Endothelial cell of umbilical vein (primary cell): ENCODE measurements at regions not wholly inside any gene's neighbourhood (a gene's known extent, or its start where the extent isn't known, plus 50 kb on each side); places are given as distances from the start of the nearest gene placed in this dataset.

Experiments used
- BruUV-seq: library from RNA; stranded (reverse); fragments of 400-500 nt; replicated peaks from 2 replicates; lab custom pipeline; 2021; lab: Mats Ljungman, UMichigan
- CTCF ChIA-PET: fragments of 300-600, 350-600 bp; sonication (Branson Sonifier 250); formaldehyde crosslinking; loops from one replicate; lab custom pipeline; 2021; ENCODE audit warnings: antibody characterized with exemption, inconsistent platforms; lab: Charles Lee
- POLR2A ChIA-PET: fragments of 300-600, 350-600 bp; sonication (Branson Sonifier 250); formaldehyde crosslinking; loops from one replicate; lab custom pipeline; 2021; ENCODE audit warnings: antibody characterized with exemption, inconsistent platforms; lab: Charles Lee
- DNase-seq: peaks from one replicate; pipeline ENCODE4 v3.0.0-alpha.2; 2011; ENCODE audit warnings: low read depth, low spot score
- FAIRE-seq: peaks from 2 replicates; lab custom pipeline; 2011; peaks lifted over from hg19 to GRCh38; lab: Jason Lieb, UNC
- H2AFZ ChIP-seq: 2 replicates; pipeline ENCODE4 v1.6.0; 2012; ENCODE audit warnings: low read depth, low read length, control low read depth, inconsistent platforms
- H3K27ac ChIP-seq: 2 replicates; pipeline ENCODE4 v1.5.1; 2011; ENCODE audit warnings: low read depth, mild to moderate bottlenecking, control low read depth, low read length, moderate library complexity; ENCODE audit not compliant: insufficient read depth
- H3K27me3 ChIP-seq, 2 experiments: 2 replicates each; pipeline versions ENCODE4 v1.6.0 to v1.6.1; 2011; ENCODE audit warnings: low read length in 2 of 2, mixed read lengths in 1 of 2; ENCODE audit not compliant: control insufficient read depth in 2 of 2, insufficient read depth in 2 of 2
- H3K36me3 ChIP-seq, 2 experiments: 2 replicates in 1 of 2; 3 replicates in 1 of 2; pipeline ENCODE4 v1.5.1; 2011; ENCODE audit warnings: low read length in 2 of 2, mild to moderate bottlenecking in 1 of 2, moderate library complexity in 1 of 2; ENCODE audit not compliant: control insufficient read depth in 2 of 2, insufficient read depth in 2 of 2; ENCODE audit errors: extremely low read depth in 1 of 2
- H3K4me1 ChIP-seq: 3 replicates; pipeline ENCODE4 v1.5.1; 2011; ENCODE audit warnings: mild to moderate bottlenecking, low read length; ENCODE audit not compliant: control insufficient read depth, insufficient read depth; ENCODE audit errors: extremely low read depth
- H3K4me2 ChIP-seq: 2 replicates; pipeline ENCODE4 v1.6.1; 2011; ENCODE audit warnings: low read length, control low read depth, mixed read lengths; ENCODE audit not compliant: insufficient read depth
- H3K4me3 ChIP-seq, 3 experiments: fragments of 200-600 bp in 1 of 3; sonication (generic), shearing (Covaris generic) in 1 of 3; replicated peaks in 1 of 3; 2 replicates each; pipeline ENCODE4 v1.5.1; 2011 to 2016; ENCODE audit warnings: control low read depth in 3 of 3, low read length in 3 of 3, mild to moderate bottlenecking in 2 of 3, inconsistent platforms in 1 of 3, low read depth in 1 of 3, moderate library complexity in 1 of 3; ENCODE audit not compliant: insufficient read depth in 1 of 3
- H3K79me2 ChIP-seq: 2 replicates; pipeline ENCODE4 v1.6.0; 2012; ENCODE audit warnings: low read length, inconsistent platforms; ENCODE audit not compliant: control insufficient read depth, insufficient read depth
- H3K9ac ChIP-seq: replicated peaks from 2 replicates; pipeline ENCODE3; 2011; ENCODE audit warnings: low read length, control low read depth; ENCODE audit not compliant: insufficient read depth; ENCODE audit errors: extremely low read depth
- H3K9me1 ChIP-seq: replicated peaks from 3 replicates; pipeline ENCODE4 v1.6.0; 2011; ENCODE audit warnings: mild to moderate bottlenecking, low read length; ENCODE audit not compliant: control insufficient read depth, insufficient read depth; ENCODE audit errors: extremely low read depth
- H3K9me3 ChIP-seq: replicated peaks from 2 replicates; pipeline ENCODE4 v1.5.1; 2012; ENCODE audit warnings: low read length, inconsistent platforms; ENCODE audit not compliant: control insufficient read depth, insufficient read depth
- H4K20me1 ChIP-seq: replicated peaks from 2 replicates; pipeline ENCODE3; 2011; ENCODE audit warnings: mild to moderate bottlenecking, low read length; ENCODE audit not compliant: control insufficient read depth, insufficient read depth; ENCODE audit errors: extremely low read depth
- EZH2 ChIP-seq: IDR thresholded peaks from 2 replicates; pipeline ENCODE4 v1.6.1; 2012; ENCODE audit warnings: borderline replicate concordance, low read depth, mild to moderate bottlenecking, moderate library complexity, low read length, inconsistent platforms; ENCODE audit not compliant: severe bottlenecking
- FOS ChIP-seq: IDR thresholded peaks from 2 replicates; pipeline ENCODE4 v1.6.1; 2011; ENCODE audit warnings: mild to moderate bottlenecking, low read length, moderate library complexity, borderline replicate concordance; ENCODE audit not compliant: insufficient read depth
- GATA2 ChIP-seq: IDR thresholded peaks from 2 replicates; pipeline ENCODE4 v1.7.0; 2011; ENCODE audit warnings: low read depth, mild to moderate bottlenecking, moderate library complexity, mixed read lengths, low read length; ENCODE audit not compliant: insufficient read length, insufficient read depth
- JUN ChIP-seq: IDR thresholded peaks from 2 replicates; pipeline ENCODE4 v1.6.1; 2011; ENCODE audit warnings: borderline replicate concordance, low read depth; ENCODE audit not compliant: insufficient read length, insufficient read depth
- MYC ChIP-seq: IDR thresholded peaks from one replicate; pipeline ENCODE4 v1.6.1; 2011; ENCODE audit warnings: mild to moderate bottlenecking, low read depth, low read length
- POLR2A ChIP-seq: IDR thresholded peaks from 2 replicates; pipeline ENCODE4 v1.6.1; 2012; ENCODE audit warnings: low read depth, mild to moderate bottlenecking, control low read depth, low read length
- POLR2AphosphoS5 ChIP-seq: IDR thresholded peaks from 2 replicates; pipeline ENCODE4 v1.6.1; 2012; ENCODE audit warnings: low read depth, mild to moderate bottlenecking, control low read depth, low read length, moderate library complexity; ENCODE audit not compliant: insufficient read depth
- dilution Hi-C: fragments of 300-500 bp; cut with MboI; formaldehyde crosslinking; loops from one replicate; pipeline ENCODE4 v1.15.0; 2019; ENCODE audit warnings: low sequenced_read_pairs; ENCODE audit not compliant: extremely low pct_ligation_motif_present
- intact Hi-C: fragments of 100-400 bp; cut with micrococcal nuclease; formaldehyde crosslinking; loops from one replicate; pipeline ENCODE4 v1.10.0; 2022
- TF ChIP-seq, protein P1 (sequence below), 2 donors: IDR thresholded peaks; 1 replicate in 1 of 2; 2 replicates in 1 of 2; pipeline ENCODE4 v1.5.1; 2011; ENCODE audit warnings: low read length in 2 of 2, mild to moderate bottlenecking in 2 of 2, moderate library complexity in 2 of 2, control low read depth in 1 of 2, inconsistent platforms in 1 of 2, low read depth in 1 of 2; ENCODE audit not compliant: insufficient read depth in 1 of 2; ENCODE audit errors: extremely low read depth in 1 of 2
- TF ChIP-seq, protein P2 (sequence below): IDR thresholded peaks from 2 replicates; pipeline ENCODE4 v1.6.1; 2011; ENCODE audit not compliant: insufficient read depth, insufficient read length

GRCh38 chrX:42941671-42942070 is 163.7 kb upstream of the PPP1R2C start:
- ChIA-PET CTCF (no interaction called here), POLR2A (no interaction called here)
- Histone ChIP-seq H3K4me3 (no peak overlapping the region), H3K27ac (no peak overlapping the region), H3K4me1 (peaks cover under 1% of the 10 kb centered on the region), H3K79me2 (no peaks in the 10 kb centered on the region), H3K9me3 (no peaks in the 10 kb centered on the region), H3K9ac (no peak overlapping the region), H3K9me1 (no peaks in the 10 kb centered on the region), H3K4me2 (no peak overlapping the region), H4K20me1 (no peaks in the 10 kb centered on the region), H2AFZ (no peak overlapping the region), H3K36me3 (no peaks in the 10 kb centered on the region), H3K27me3 (no peaks in the 10 kb centered on the region)
- no peak for DNase-seq
- dilution Hi-C loops: no loop called here
- no TSS peak for BruUV-seq
- TF ChIP-seq POLR2AphosphoS5 (no peak), FOS (no peak), JUN (no peak), GATA2 (no peak), MYC (no peak), EZH2 (no peak), POLR2A (no peak)
- TF ChIP-seq, protein P1, sequence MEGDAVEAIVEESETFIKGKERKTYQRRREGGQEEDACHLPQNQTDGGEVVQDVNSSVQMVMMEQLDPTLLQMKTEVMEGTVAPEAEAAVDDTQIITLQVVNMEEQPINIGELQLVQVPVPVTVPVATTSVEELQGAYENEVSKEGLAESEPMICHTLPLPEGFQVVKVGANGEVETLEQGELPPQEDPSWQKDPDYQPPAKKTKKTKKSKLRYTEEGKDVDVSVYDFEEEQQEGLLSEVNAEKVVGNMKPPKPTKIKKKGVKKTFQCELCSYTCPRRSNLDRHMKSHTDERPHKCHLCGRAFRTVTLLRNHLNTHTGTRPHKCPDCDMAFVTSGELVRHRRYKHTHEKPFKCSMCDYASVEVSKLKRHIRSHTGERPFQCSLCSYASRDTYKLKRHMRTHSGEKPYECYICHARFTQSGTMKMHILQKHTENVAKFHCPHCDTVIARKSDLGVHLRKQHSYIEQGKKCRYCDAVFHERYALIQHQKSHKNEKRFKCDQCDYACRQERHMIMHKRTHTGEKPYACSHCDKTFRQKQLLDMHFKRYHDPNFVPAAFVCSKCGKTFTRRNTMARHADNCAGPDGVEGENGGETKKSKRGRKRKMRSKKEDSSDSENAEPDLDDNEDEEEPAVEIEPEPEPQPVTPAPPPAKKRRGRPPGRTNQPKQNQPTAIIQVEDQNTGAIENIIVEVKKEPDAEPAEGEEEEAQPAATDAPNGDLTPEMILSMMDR (IDR thresholded peaks at IDR 0.05; ENCODE audit: extremely low read depth in 1 of 2, insufficient read depth in 1 of 2, low read depth in 1 of 2, low read length in 2 of 2): no peak
- TF ChIP-seq, protein P2, sequence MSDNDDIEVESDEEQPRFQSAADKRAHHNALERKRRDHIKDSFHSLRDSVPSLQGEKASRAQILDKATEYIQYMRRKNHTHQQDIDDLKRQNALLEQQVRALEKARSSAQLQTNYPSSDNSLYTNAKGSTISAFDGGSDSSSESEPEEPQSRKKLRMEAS: no peak
- no peak for FAIRE-seq
- intact Hi-C loops: no loop called here
